ENCODE measurements at regions not wholly inside any gene's neighbourhood (a gene's known extent, or its start where the extent isn't known, plus 50 kb on each side); places are given as distances from the start of the nearest gene placed in this dataset.

- H3K27ac Mint-ChIP-seq (ENCODE audit: unreplicated experiment) = no peak overlapping the region
- no peak overlapping the region for H3K4me3 Mint-ChIP-seq (ENCODE audit: unreplicated experiment)
- no peaks in the 10 kb centered on the region for H3K4me1 Mint-ChIP-seq (ENCODE audit: low read depth, unreplicated experiment)
- DNase-seq = no peak
- TF ChIP-seq CTCF (IDR thresholded peaks at IDR 0.05; ENCODE audit: partially characterized antibody, unreplicated experiment) = no peak
- H3K36me3 Mint-ChIP-seq (ENCODE audit: unreplicated experiment) = peaks cover 5% of the 10 kb centered on the region
- peaks cover 6% of the 10 kb centered on the region for H3K9me3 Mint-ChIP-seq (ENCODE audit: unreplicated experiment)
- H3K27me3 Mint-ChIP-seq (ENCODE audit: unreplicated experiment) = peaks cover 1% of the 10 kb centered on the region
Measured at GRCh38 chr14:99073431-99073830, 198.6 kb downstream of the BCL11B start.

- no peaks in the 10 kb centered on the region for H3K4me1 Mint-ChIP-seq (ENCODE audit: low read depth, unreplicated experiment)
- peaks cover 9% of the 10 kb centered on the region for H3K9me3 Mint-ChIP-seq (ENCODE audit: unreplicated experiment)
- no peak overlapping the region for H3K4me3 Mint-ChIP-seq (ENCODE audit: unreplicated experiment)
- no peak for TF ChIP-seq CTCF (IDR thresholded peaks at IDR 0.05; ENCODE audit: partially characterized antibody, unreplicated experiment)
- peaks cover 11% of the 10 kb centered on the region for H3K36me3 Mint-ChIP-seq (ENCODE audit: unreplicated experiment)
- no peak overlapping the region for H3K27ac Mint-ChIP-seq (ENCODE audit: unreplicated experiment)
- no peak for DNase-seq
- peaks cover 1% of the 10 kb centered on the region for H3K27me3 Mint-ChIP-seq (ENCODE audit: unreplicated experiment)
Measured at GRCh38 chr14:99075061-99075460, 196.9 kb downstream of the BCL11B start.

GRCh38 chr14:99075771-99076375 lies 196.1 kb downstream of the BCL11B start:
- peaks cover 11% of the 10 kb centered on the region for H3K9me3 Mint-ChIP-seq (ENCODE audit: unreplicated experiment)
- peaks cover 15% of the 10 kb centered on the region for H3K36me3 Mint-ChIP-seq (ENCODE audit: unreplicated experiment)
- TF ChIP-seq CTCF (IDR thresholded peaks at IDR 0.05; ENCODE audit: partially characterized antibody, unreplicated experiment) = no peak
- no peak overlapping the region for H3K27ac Mint-ChIP-seq (ENCODE audit: unreplicated experiment)
- no peaks in the 10 kb centered on the region for H3K27me3 Mint-ChIP-seq (ENCODE audit: unreplicated experiment)
- no peaks in the 10 kb centered on the region for H3K4me1 Mint-ChIP-seq (ENCODE audit: low read depth, unreplicated experiment)
- H3K4me3 Mint-ChIP-seq (ENCODE audit: unreplicated experiment) = no peak overlapping the region
- DNase-seq = no peak

- Mint-ChIP-seq H3K9me3 (ENCODE audit: unreplicated experiment) (peaks cover 8% of the 10 kb centered on the region), H3K36me3 (ENCODE audit: unreplicated experiment) (peaks cover 18% of the 10 kb centered on the region), H3K4me1 (ENCODE audit: low read depth, unreplicated experiment) (no peaks in the 10 kb centered on the region), H3K27me3 (ENCODE audit: unreplicated experiment) (no peaks in the 10 kb centered on the region), H3K27ac (ENCODE audit: unreplicated experiment) (no peak overlapping the region), H3K4me3 (ENCODE audit: unreplicated experiment) (no peak overlapping the region)
- TF ChIP-seq CTCF (IDR thresholded peaks at IDR 0.05; ENCODE audit: partially characterized antibody, unreplicated experiment) = no peak
- no peak for DNase-seq
Measured at GRCh38 chr14:99077076-99077843, 194.7 kb downstream of the BCL11B start.

GRCh38 chr14:99077844-99078236 lies 194.2 kb downstream of the BCL11B start:
- no peaks in the 10 kb centered on the region for H3K27me3 Mint-ChIP-seq (ENCODE audit: unreplicated experiment)
- peaks cover 18% of the 10 kb centered on the region for H3K36me3 Mint-ChIP-seq (ENCODE audit: unreplicated experiment)
- H3K4me3 Mint-ChIP-seq (ENCODE audit: unreplicated experiment) = no peak overlapping the region
- no peak overlapping the region for H3K27ac Mint-ChIP-seq (ENCODE audit: unreplicated experiment)
- no peaks in the 10 kb centered on the region for H3K4me1 Mint-ChIP-seq (ENCODE audit: low read depth, unreplicated experiment)
- no peak for TF ChIP-seq CTCF (IDR thresholded peaks at IDR 0.05; ENCODE audit: partially characterized antibody, unreplicated experiment)
- DNase-seq = no peak
- peaks cover 6% of the 10 kb centered on the region for H3K9me3 Mint-ChIP-seq (ENCODE audit: unreplicated experiment)
